IPS-NIHi7 (cell line): ENCODE measurements at regions not wholly inside any gene's neighbourhood (a gene's known extent, or its start where the extent isn't known, plus 50 kb on each side); places are given as distances from the start of the nearest gene placed in this dataset.
A peak's percentile ranks its signal among the peaks of the same experiment; 100 is the strongest.

Experiments
- DNase-seq: peaks from one replicate; pipeline ENCODE4 v3.0.0; 2012; ENCODE audit warnings: mixed read lengths; ENCODE audit errors: extremely low spot score

DNA sequence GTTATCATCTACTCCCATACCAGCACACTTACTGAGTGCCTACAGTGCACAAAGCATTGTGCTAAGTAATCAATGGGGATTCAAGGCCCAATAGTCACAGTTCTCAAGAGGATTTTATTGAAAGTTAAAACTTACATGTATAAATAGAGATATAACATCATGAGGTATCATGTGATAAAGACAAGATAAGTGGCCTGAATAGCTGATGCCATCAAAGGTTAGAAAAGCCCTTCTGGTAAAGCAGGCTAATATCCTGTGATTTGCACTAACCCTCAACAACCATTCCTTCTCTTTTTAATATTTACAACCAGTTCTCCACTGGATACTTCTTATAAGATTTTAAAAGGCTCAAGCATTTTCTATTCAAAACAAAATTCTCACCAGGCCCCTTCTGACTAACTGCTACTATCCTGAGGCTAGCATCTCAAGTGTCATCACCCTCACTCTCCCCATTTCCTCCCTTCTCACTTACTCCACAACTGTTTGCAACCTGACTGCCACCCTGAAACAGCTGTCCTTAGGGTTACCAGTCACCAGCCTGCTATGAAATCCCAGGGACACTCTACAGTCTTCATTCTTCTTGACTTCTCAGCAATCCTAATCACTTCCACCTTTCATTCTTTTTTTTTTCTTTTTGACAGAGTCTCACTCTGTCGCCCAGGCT, 377.9 kb downstream of the ENC1 start:
- DNase-seq: no peak

- DNase-seq: no peak
These were observed 378.7 kb downstream of the ENC1 start for GRCh38 chr5:74261866-74262265.

- DNase-seq: no peak
These were observed 379.1 kb downstream of the ENC1 start for GRCh38 chr5:74261421-74261820.

GRCh38 chr5:74259572-74259971, 381.0 kb downstream of the ENC1 start:
- DNase-seq: no peak

GRCh38 chr5:74258314-74258665, 382.2 kb downstream of the ENC1 start:
- no peak for DNase-seq

DNA sequence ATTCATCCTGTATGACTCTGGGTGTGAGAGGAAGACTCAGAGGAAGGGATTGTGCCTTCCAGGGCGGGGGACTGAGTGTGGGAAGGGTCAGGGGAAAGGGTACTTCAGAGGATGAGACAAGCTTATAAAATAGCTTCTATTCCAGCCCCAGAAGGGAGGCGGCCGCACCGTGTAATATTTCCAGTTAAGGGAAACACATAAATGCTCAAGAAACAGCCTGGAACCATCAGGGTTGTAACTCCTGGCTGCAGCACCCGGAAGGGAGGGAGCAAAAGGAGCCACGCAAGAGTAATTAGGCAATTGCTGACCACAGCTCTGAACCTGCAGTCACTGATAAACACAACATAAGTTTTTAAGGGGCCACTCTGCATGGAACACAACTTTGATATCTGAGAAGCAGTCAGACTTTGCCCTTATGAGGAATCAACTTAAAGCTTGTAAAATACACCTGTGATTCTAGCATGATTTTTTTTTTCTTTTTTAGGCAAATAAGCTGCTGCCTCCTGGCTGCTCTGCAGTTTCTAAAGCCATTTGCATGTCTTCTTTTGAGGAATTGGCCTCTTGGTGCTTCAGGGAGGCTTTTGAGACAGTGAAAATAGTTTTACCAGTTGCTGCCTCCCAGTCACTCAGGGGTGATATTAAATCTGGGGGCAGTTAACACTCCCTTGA, 382.7 kb downstream of the ENC1 start:
- DNase-seq: no peak

- no peak for DNase-seq
These were observed 383.4 kb downstream of the ENC1 start for GRCh38 chr5:74257060-74257527.

- DNase-seq: no peak
These were observed 384.7 kb downstream of the ENC1 start for GRCh38 chr5:74255692-74256392.

GRCh38 chr5:74254257-74254656, 386.3 kb downstream of the ENC1 start:
- DNase-seq: no peak

GRCh38 chr5:74252044-74252443, 388.5 kb downstream of the ENC1 start:
- DNase-seq: no peak

DNA sequence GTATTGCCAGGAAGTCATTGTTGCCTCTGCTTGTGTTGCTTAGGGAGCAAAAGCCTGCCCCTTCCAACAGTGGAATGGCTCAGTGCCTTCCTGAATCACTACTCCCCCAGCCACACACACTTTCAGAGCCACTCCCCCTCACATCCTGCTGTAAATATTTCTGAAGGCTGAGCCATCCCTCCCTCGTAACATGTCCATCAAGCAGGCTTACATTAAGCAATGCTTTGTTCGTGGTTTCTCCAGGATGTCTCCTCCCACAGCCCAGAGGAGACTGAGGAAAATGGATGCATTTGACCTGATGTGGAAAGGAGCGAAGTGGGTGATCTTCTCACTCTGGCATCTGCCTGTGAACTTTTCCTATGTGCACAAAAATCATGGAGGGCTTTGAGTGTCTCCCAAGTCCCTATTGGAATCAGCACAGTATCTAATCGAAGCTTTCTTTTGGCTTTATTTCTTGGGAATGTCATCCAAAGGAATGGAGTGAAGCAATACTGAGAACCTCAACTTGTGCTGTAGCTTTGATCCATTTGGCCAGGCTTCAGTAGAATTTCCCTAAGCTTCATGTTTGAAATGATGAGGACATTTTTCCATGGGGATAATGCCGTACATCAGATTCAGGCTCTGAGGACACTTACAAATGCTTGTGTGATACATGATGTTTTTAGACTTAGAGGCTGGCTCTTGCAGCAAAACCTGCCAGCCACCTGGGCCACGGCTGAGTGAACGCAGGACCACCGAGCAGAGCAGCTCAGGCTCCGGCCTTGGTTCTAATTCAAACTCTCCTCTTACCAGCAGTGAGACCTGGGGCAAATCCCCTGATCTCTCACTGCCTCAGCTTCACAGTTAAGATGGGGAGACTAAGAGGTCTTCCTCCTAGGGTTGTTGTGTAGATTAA, 389.1 kb downstream of the ENC1 start:
- peak; percentile 58 for DNase-seq

- no peak for DNase-seq
These were observed 390.0 kb downstream of the ENC1 start for GRCh38 chr5:74250304-74251102.

GRCh38 chr5:74248576-74248975, 392.0 kb downstream of the ENC1 start:
- no peak for DNase-seq

- no peak for DNase-seq
These were observed 396.1 kb downstream of the ENC1 start for GRCh38 chr5:74244406-74244805.

DNA sequence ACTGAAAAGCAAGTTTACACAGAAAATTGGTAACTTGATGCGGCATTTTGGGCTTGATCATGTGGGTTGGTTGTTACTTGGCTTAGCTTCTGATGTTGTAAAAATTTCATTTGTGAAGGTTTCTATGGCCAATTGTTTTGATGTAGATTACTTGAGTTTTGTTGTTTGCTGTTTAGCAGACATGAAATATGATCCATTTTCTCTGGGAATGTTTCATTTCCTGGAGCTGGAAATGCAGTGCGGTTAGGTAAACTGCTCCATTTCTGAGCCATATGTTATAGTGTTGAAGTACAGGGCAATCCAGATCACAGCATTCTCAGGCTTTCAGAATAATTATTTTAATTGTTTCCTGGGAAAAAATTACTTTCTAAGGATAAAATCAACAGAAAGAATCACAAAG, 396.9 kb downstream of the ENC1 start:
- no peak for DNase-seq

- no peak for DNase-seq
These were observed 398.0 kb downstream of the ENC1 start for GRCh38 chr5:74242516-74242915.

GRCh38 chr5:74241751-74242140, 398.8 kb downstream of the ENC1 start:
- peak; percentile 31 for DNase-seq

- DNase-seq: no peak
These were observed 399.5 kb downstream of the ENC1 start for GRCh38 chr5:74240783-74241750.

DNA sequence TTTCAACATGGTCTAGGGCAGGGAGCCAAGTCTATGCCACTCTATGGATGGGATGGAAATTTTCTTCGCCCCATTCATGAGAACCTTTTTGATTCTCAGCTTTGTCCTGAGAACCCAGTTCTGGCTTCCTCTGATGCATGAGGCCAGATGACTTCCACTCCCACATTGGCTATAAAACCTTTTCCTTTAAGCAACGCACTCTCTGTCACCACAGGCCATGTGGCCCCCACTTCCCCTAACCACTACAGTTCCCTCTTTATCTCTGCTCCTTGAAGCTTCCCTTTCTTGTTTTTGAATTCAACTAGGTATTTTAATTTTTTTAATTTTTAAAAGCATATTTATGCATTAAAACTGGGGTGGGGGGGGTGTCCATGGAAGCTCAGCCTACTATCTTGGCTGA, 401.3 kb downstream of the ENC1 start:
- no peak for DNase-seq

DNA sequence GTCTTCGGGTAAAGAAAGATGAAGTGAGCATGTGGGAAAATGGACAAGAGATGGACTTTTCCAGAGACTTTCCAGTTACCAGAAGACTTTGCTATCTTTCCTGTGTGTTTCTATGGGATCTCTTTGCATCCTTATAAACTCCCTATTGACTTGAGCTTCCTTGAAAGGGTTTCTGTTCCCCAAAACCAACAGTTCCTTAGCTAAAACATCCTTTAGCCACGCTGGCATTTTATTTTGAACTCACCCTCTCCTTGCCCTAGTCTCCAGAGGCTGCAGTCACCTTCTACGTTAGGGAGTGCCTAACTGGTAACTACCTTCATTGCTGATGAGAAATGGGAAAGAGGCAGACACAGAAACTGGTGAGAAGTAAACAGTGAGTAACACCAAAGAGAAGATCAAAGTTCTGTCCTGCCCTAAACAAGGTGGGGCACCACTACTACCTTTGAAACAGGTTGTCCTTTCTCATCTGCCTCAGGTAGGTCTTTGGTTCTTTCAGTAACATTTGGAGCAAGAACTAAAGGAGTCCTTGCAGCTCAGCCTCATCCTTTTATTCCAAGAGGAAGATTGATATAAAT, 402.9 kb downstream of the ENC1 start:
- DNase-seq: no peak
